Parathyroid adenoma (tissue), 2 donors: ENCODE measurements at regions not wholly inside any gene's neighbourhood (a gene's known extent, or its start where the extent isn't known, plus 50 kb on each side); places are given as distances from the start of the nearest gene placed in this dataset.

Experiments
- H2AFZ ChIP-seq: fragments of 300-600 bp; sonication (generic); one replicate; pipeline ENCODE4 v1.7.0; 2017; ENCODE audit warnings: antibody characterized with exemption, mild to moderate bottlenecking
- H3K27ac ChIP-seq: fragments of 300-600 bp; sonication (generic); one replicate; pipeline ENCODE4 v1.7.0; 2017
- H3K27me3 ChIP-seq: fragments of 300-600 bp; sonication (generic); one replicate; pipeline ENCODE4 v1.7.0; 2017; ENCODE audit warnings: low read length; ENCODE audit not compliant: control insufficient read depth, insufficient read depth
- H3K36me3 ChIP-seq: fragments of 300-600 bp; sonication (generic); one replicate; pipeline ENCODE4 v1.7.0; 2017; ENCODE audit warnings: low read length; ENCODE audit not compliant: control insufficient read depth, insufficient read depth
- H3K4me1 ChIP-seq: fragments of 300-600 bp; sonication (generic); one replicate; pipeline ENCODE4 v1.7.0; 2017; ENCODE audit warnings: control low read depth
- H3K4me2 ChIP-seq: fragments of 300-600 bp; sonication (generic); one replicate; pipeline ENCODE4 v1.7.0; 2017; ENCODE audit warnings: low read length
- H3K4me3 ChIP-seq: fragments of 300-600 bp; sonication (generic); one replicate; pipeline ENCODE4 v1.7.0; 2017; ENCODE audit warnings: low read depth, low read length
- H3K79me2 ChIP-seq: fragments of 300-600 bp; sonication (generic); one replicate; pipeline ENCODE4 v1.7.0; 2017; ENCODE audit warnings: control low read depth
- H3K9ac ChIP-seq: fragments of 300-600 bp; sonication (generic); one replicate; pipeline ENCODE4 v1.7.0; 2017; ENCODE audit warnings: mild to moderate bottlenecking
- H3K9me3 ChIP-seq: fragments of 300-600 bp; sonication (generic); one replicate; pipeline ENCODE4 v1.7.0; 2017; ENCODE audit warnings: low read length; ENCODE audit not compliant: control insufficient read depth
- CTCF ChIP-seq: fragments of 300-600 bp; sonication (generic); IDR thresholded peaks from one replicate; pipeline ENCODE4 v1.7.0; 2017; ENCODE audit warnings: antibody characterized with exemption, mild to moderate bottlenecking
- donor health status: primary hyperparathyroidism.

GRCh38 chr5:67454957-67455561, 258.5 kb upstream of the CD180 start:
- no peak overlapping the region for H3K27ac ChIP-seq
- H2AFZ ChIP-seq, result no peak overlapping the region
- H3K4me1 ChIP-seq, result peaks cover 13% of the 10 kb centered on the region
- no peaks in the 10 kb centered on the region for H3K9me3 ChIP-seq
- no peak overlapping the region for H3K9ac ChIP-seq
- H3K27me3 ChIP-seq, result no peaks in the 10 kb centered on the region
- H3K4me3 ChIP-seq, result no peak overlapping the region
- no peak overlapping the region for H3K4me2 ChIP-seq
- no peaks in the 10 kb centered on the region for H3K36me3 ChIP-seq
- no peaks in the 10 kb centered on the region for H3K79me2 ChIP-seq
- no peak for TF ChIP-seq CTCF

DNA sequence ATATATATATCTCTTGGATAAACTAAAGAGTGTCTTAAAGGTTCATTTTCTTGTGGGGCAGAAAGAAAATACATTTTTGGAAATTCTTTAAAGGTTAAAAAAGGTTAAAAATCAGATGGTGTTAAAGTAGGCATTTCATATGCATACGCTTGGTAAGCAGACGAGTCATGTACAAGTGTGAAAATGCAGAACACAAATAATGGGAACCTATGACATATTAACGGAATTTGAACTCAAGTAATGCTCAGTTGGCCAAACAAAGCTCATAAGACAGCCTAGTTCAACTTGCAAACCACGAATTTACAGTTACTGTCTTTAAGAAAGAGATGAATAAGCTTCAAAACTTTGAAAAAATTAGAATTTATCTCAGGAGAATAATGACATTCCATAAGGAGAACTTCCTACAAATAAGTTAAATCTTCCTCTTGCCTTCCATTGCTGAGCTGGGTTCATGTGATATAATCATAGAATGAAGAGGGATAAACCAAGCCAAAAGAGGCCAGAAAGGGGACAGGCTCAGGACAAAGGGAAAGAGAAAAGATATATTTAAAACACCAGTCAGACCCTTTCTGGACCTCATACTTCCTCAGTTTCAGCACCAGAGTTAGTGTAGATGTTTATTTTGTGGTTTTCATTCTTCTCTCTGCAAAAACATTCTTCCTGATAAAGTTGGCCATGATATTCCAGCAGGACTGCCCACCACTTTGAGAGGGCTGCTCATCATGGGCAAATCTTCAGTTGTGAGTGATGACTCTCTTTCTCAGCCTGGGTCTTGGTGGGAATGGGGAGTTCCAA, 256.7 kb upstream of the CD180 start:
- Histone ChIP-seq H3K79me2 (no peaks in the 10 kb centered on the region), H3K27me3 (no peaks in the 10 kb centered on the region), H3K9me3 (no peaks in the 10 kb centered on the region), H3K9ac (no peak overlapping the region), H3K27ac (no peak overlapping the region), H3K4me3 (no peak overlapping the region), H3K4me2 (no peak overlapping the region), H3K36me3 (no peaks in the 10 kb centered on the region), H3K4me1 (peaks cover 13% of the 10 kb centered on the region), H2AFZ (peak overlapping the region; percentile 7)
- TF ChIP-seq CTCF, result no peak

- peaks cover 13% of the 10 kb centered on the region for H3K4me1 ChIP-seq
- no peak overlapping the region for H3K27ac ChIP-seq
- H3K36me3 ChIP-seq, result no peaks in the 10 kb centered on the region
- H3K9ac ChIP-seq, result no peak overlapping the region
- TF ChIP-seq CTCF, result no peak
- peak overlapping the region; percentile 7 for H2AFZ ChIP-seq
- no peak overlapping the region for H3K4me2 ChIP-seq
- peaks cover 2% of the 10 kb centered on the region for H3K79me2 ChIP-seq
- H3K4me3 ChIP-seq, result no peak overlapping the region
- H3K9me3 ChIP-seq, result no peaks in the 10 kb centered on the region
- H3K27me3 ChIP-seq, result no peaks in the 10 kb centered on the region
These were observed 255.2 kb upstream of the CD180 start for GRCh38 chr5:67451640-67452279.

- no peak overlapping the region for H3K4me2 ChIP-seq
- H3K27me3 ChIP-seq, result no peaks in the 10 kb centered on the region
- no peak overlapping the region for H3K9ac ChIP-seq
- H2AFZ ChIP-seq, result no peak overlapping the region
- no peak overlapping the region for H3K4me3 ChIP-seq
- no peak for TF ChIP-seq CTCF
- H3K4me1 ChIP-seq, result peaks cover 3% of the 10 kb centered on the region
- H3K79me2 ChIP-seq, result peaks cover 2% of the 10 kb centered on the region
- no peaks in the 10 kb centered on the region for H3K36me3 ChIP-seq
- no peaks in the 10 kb centered on the region for H3K9me3 ChIP-seq
- H3K27ac ChIP-seq, result no peak overlapping the region
These were observed 251.1 kb upstream of the CD180 start for GRCh38 chr5:67447732-67448131.
